HG02885 (cell line): ENCODE measurements at regions not wholly inside any gene's neighbourhood (a gene's known extent, or its start where the extent isn't known, plus 50 kb on each side); places are given as distances from the start of the nearest gene placed in this dataset.
"Not testable (repeated sequence)": the region's sequence is repeated elsewhere in the genome, so short reads cannot be mapped to it uniquely, and the experiment has no call there.

Experiments used
- ATAC-seq: cut with Tn5 transposase; IDR thresholded peaks from one replicate; pipeline ENCODE4 v1.9.1; 2021; ENCODE audit warnings: mild to moderate bottlenecking; ENCODE audit not compliant: unreplicated experiment, poor library complexity

DNA sequence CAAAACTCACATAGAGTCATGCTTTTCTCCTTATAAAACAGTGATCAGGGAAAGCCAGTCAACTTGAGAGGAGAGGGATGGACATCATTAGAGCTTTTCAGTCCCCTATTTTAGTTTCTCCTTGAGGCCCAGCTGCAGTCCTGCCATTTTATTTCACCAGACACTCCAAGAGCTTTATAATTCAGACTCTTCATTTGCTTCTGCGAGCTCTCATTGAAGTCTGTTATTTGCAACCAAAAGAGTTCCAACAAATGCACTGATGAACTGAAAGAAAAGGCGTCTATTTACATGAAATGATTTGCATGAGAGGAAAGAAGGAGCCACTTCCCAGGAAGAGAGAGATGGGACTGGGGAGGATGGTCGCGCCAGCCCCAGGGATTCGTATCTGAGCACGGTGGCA lies 86.8 kb downstream of the NDUFA12 start:
- ATAC-seq = no peak

DNA sequence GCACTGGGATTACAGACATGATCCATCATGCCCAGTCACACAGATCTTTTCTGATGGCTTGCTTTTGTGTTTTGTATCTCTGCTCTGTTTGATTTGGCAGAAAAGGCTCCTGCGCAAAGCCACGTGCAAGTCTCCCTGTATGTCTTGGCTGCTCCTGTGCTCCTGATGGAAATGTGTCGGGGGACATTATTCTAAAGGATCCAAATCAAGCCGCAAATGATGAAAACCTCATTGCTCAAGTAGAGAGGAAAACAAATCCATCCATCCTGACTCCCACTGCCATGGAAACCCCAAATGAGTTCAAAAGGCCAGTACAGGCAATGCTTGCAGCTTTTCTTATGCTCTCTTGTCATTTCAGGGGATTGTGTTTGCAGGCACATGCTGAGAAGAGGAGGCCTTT lies 93.8 kb downstream of the NDUFA12 start:
- no peak for ATAC-seq

DNA sequence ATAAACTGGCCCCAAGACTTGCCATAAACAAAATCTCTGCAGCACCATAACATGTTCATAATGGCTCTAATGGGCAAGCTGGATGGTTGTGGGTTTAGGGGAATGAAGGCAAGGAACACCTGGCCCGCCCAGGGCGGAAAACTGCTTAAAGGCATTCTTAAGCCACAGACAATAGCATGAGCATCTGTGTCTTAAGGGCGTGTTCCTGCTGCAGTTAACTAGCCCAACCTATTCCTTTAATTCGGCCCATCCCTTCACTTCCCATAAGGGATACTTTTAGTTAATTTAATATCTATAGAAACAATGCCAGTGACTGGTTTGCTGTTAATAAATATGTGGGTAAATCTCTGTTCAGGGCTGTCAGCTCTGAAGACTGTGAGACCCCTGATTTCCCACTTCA lies 97.7 kb downstream of the NDUFA12 start:
- ATAC-seq = not testable (repeated sequence)

DNA sequence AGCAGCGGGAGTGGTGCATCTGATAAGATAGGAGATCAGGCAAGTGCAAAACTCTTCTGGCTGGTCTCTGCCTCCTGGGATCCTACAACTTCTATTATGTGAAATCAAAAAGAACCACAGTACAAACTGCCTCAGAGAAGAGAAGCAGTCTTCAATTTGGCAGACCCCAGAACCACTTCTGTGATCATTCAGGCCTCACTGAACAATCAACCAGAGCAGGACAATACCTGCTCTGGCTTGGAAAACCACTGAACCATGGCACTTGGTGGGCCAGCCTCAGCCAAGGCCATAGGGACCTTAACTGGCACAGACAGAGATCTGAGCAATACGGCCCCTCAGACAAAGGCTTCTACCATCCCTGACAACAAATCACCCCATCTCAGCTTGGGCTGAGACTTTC lies 103.0 kb downstream of the NDUFA12 start:
- ATAC-seq = no peak

DNA sequence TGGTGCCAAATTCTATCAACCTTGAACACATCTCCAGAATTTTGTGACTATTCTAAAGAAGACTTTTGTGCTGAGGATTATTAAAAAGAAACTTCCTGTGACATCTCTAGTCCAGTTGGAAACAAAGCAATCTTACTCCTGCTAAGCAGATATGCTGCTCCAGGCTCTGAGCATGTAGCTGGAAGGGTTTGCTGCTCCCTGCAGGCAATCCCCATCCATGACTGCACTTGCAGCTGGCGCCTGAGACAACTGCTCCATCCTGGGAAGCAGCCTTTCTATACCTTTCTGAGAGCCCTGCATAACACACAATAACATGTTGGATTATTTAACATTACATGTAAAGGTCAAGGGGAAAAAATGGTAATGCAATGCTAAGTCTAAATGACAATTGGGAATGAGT lies 105.1 kb downstream of the NDUFA12 start:
- ATAC-seq = no peak

DNA sequence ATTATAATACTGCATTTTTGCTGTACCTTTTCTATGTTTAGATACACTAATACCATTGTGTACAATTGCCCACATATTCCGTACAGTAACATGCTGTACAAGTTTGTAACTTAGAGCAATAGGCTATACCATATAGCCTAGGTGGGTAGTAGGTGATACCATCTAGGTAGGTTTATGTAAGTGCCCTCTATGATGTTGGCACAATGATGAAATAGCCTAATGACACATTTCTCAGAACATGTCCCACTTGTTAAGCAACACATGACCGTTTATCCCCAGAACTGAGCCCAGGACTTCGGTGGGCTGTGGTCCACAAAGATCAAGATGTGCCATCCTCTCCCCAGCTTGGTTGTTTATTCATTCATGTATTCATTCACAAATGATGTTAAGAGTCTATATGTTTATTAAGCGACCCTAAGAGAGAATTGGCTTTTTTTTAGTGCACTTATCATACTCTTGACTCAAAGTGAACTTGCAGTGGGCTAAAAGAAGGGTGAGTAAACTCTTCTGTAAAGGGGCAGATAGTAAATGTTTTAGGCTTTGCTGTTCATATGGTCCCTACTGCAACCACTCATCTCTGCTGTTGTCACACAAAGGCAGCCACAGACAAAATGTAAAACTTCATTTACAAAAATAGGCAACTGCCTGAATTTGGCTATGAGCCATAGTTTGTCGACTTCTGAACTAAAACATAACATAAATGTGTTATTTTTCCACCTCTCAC lies 110.8 kb downstream of the NDUFA12 start:
- no peak for ATAC-seq

DNA sequence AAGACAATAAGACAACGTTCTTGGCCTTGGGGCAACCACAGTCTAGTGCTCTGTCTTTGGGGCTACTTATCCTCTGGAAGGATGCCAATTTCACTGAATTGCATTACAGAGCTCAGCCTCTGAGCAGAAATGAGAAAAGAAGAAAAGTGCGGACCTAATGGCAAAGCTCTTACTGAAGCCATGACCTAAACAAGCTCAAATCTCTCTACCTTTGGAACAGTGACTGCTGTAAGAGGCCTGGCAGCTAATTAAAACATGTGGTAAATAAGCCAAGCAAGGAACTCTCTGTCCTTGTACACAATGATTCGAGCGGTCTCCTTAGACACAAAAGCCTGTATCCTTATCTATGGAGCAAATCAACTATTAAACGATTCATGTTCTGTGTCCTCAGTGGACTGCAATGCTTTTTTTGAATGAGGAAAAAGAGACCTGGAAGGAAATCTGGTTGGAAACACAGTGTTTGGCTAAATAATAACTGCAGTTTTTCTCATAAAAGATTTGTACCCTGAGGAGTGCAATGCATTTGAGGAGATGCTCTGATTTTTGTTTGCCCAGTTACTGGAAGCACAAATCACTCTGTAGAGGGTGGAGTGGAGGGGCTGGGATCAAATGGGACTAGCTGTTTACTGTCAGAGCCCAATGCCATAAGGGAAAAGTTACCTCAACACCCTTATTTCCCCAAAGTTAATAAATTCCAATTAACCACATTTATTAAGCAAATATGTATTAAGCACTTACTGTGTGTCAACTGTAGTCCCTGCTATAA lies 113.9 kb downstream of the NDUFA12 start:
- ATAC-seq = no peak

DNA sequence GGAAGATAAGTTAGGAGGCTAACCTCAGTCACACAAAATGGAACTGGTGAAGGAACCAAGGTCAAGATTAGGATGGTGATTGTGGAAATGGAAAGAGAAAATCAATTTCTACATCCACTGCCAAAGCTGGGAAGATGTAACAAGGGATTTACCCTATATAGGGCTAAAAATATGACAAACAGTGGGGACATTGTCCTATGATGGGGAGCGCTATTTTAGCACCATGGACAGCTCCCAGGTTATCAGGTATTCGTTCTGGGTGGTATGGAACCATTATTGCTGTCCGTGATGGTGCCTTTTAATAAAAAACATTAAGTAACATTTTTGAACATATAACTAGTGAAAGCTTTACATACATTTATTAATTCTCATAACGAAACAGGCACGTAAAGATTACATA lies 124.0 kb downstream of the NDUFA12 start:
- ATAC-seq = no peak

DNA sequence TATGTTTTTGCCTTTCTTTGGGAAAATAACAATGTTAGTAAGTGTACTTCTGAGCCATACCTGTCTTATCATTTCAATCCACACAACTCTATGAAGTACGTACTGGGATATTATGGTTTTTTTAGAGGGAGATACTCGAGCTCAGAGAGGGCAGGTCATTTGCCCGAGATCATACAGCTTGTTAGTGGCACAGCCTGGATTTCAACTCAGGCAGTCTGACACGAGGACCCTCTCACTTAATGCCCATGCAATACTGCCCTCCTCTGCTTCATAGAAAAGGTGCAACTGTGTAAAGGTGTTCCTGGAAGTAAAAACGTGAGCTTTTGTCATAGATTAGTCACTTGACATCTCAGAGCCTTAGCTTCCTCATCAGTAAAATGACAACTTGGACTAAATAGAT lies 128.0 kb downstream of the NDUFA12 start:
- peak; percentile 45 for ATAC-seq

DNA sequence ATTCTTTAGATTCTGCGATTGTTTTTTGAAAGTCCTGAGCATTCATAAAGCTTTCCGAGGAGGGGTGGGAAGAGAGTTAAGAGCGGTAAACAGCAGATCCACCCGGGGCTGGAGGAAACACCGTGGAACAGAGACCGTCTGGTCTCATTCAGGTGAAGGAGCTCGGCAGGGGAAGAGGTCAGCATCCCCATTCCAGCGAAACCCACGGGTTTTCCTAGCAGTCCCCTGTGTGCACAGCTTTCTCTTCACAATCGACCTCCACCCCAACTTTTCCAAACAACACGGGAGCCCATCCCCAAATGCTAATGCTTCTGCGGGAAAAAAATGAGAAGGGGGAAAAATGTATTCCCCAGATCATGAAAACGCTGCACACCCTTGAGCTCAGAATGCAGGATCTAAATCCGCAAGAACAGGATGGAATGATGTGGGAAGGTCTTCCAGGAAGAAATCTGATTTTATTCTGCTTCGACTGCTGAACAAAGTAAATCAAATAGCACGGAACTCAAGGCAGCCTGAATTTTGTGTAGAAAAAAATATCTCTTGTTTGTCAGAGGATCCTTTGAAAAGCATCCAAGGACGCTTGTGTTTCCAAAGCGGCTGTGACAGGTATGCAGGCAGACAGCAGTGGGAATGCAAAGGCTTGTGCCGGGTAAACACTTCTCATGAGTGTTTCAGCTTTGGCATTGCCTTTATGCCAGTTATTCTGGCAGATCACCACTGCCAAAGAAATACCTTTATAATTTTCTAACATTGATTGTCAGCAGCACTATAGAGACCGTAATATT lies 128.8 kb downstream of the NDUFA12 start:
- ATAC-seq = no peak

DNA sequence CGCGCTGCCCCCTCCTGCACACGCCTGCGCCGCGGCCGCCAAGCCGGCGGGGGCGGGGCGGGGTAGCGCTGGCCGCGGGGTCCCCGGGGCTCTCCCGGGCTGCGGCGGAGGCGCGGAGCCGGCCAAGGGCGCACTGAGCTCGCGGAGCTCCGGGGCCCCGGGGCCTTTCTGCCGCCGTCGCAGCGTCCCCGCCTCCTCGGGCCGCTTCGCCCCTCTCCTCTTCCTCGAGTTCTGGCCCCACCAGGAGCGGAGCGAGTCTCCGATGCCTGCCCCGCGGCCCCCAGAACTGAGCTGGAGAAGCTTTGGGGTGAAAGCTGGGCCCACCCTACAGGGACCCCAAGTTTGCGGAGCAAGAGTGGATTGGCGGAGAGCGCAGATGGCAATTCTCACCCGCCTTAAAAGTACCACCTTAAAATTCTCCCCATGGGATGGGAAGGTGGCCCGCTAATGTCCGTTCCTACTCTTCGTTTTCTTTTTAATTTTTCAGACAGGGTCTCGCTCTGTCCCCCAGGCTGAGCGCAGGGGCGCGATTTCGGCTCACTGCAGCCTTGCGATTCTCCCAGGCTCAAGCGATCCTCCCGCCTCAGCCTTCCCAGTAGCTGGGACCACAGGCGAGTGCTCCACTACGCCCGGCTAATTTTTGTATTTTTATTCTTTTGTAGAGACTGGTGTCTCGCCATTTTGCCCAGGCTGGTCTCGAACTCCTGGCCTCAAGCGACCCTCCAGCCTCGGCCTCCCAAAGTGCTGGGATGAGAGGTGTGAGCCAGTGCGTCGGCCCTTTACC lies 129.6 kb downstream of the NDUFA12 start:
- no peak for ATAC-seq

DNA sequence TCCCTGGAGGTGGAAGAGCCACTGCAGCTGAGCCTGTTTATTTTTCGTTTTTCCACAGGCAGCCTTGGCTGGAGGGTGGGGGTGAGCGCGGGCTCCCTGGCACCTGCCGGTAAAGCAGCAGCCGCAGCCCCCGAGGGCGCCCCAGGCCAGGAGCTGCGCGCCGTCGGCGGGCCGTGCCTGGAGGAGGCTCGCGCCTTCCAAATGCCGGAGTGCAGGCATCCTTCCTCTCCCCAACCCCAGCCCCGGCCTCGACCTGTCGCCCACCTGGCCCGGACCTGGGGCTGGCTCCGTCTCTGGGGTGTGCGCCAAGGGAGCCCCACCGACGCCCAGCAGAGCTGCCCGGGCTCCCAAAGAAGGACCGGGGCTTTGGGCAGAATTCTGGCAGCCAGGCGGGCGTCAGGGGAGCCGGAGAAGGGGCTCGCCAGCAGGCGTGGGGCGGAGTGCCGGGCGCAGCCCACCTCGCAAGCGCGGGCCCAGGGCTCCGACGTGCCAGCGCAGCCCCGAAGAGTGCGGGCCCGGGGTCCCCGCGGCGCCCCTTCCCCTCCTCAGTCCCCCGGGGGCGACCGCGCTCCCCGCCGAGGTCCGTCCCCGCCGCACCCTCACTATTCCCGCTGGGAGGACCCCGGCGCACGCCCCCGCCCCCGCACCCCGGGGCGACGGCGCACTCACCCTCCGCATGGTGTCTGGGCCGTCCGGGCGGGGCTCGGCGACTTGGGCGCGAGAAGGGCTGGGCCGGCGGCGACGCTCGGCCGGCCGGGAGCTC lies 130.3 kb downstream of the NDUFA12 start:
- peak; percentile 87 for ATAC-seq

DNA sequence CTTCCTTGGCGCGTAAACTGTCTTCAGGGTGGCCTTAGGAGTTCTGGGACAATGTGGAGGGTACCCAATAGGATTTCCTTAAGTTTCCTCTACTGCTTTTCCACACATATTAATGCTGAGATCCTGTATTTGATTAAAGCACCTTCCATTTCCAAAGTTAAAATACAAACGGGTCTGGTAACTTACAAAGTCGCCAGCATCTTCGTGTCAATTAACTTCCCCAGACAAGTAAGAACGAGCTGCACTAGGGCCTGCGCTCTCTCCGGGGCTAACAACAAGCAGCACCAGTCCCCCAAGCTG lies 130.9 kb downstream of the NDUFA12 start:
- ATAC-seq = no peak

DNA sequence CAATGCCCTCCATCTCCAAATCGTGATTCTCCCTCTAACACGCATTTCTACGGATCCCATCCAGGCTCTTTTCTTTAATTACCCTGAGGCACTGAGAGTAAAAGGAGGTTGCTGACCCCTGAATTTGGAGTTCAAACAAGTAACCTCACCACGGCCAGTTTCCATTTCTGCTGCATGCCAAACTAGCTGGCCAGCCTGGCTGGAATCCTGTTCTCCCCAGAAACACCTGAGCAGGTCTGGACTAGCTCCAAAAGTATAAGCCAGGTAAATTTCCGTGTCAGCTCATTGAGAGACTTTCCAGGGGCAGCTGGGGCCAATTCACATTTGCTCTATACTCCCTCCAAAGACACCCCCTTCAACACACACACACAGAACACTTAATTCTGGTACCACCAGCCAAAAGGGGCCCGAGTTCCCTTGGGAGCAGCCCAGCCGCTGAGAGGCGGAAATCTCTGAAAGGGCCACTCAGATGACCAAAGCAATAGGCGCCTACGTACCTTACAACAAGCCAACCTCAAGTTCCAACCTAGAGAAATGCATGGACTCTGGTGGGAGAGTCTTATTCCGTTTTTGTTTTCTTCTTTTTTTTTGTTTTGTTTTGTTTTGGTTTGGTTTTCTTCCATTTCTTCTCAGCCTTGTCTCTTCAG lies 131.4 kb downstream of the NDUFA12 start:
- ATAC-seq = no peak

DNA sequence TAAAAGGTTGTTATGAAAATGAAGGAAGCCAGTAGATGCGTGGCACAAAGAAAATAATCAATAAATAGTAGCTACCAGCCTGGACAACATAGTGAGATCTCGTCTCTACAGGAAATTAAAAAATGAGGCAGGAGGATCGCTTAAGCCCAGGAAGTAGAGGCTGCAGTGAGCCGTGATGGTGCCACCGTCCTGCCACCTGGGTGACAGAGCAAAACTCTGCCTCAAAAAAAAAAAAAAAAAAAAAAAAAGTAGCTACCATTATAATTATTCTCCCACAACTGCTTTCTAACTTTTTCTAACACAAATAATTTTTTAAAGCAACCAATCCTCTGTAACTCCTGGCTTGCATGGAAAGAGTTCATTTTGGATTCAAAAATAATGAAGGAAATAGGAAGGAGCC lies 133.0 kb downstream of the NDUFA12 start:
- ATAC-seq = no peak

DNA sequence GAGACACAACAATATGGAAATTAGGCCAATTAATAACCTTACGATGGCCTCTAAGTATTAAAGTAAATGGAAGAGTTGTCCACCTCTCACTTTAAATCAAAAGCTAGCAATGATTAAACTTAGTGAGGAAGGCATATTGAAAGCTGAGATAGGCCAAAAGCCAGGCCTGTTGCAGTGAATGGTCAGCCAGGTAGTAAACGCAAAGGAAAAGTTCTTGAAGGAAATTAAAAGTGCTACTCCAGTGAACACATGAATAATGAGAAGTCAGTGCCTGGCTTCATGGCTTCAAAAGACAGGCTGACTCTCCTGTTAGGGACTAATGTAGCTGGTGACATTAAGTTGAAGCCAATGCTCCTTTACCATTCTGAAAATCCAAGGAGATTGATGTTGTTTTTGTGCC lies 135.3 kb downstream of the NDUFA12 start:
- no peak for ATAC-seq

DNA sequence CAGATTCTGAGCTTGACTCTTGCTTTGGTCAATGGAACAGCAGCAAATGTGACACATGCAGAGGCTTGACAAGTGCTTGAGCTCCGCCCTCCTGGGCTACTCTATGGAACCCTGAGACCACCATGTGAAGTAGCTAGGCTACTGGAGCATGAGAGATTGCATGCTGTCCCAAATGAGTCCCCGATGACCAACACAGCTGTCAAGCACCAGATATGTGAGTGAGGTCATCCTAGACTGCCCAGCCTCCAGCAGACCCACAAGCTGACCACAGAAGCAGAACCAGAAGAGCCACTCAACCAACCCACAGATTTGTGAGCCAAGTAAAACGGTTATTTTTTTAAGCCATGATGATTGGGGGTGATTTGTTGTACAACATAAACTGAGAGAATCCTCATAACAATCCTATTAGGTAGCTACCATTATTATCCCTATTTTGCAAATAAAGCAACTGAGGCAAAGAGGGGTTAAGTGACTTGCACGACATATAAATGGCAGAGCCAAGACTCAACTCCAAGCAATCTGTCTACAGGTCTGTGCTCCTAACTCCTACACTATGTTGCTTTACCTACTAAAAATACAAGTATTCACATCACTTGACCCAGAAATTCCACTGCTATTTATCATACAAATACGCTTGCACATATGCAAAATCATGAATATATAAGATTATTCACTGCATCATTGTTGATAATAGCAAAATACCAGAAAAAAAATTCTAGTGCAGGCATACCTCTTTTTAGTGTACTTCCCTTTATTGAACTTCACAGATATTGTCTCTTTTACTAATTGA lies 136.2 kb downstream of the NDUFA12 start:
- peak; percentile 72 for ATAC-seq

DNA sequence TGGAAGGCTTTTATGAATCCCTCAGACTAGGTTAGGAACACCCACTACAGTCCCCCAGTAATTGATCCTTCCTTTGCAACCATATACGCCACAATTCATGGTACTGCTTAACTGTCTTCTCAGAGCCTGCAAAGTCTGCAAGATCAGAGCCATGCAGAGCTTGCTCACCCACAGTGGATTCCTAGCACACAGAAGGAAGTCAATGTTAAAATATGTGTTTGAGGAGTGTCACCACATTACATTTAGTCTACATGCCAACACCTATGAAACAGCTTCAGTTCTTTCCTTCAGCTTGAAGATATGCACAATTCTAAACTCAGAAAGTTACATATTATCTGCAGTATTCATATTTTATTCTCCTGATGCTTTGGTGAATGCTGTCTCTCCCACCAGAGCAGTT lies 138.5 kb downstream of the NDUFA12 start:
- no peak for ATAC-seq
